T-cell (primary cell): ENCODE measurements at regions not wholly inside any gene's neighbourhood (a gene's known extent, or its start where the extent isn't known, plus 50 kb on each side); places are given as distances from the start of the nearest gene placed in this dataset.

ENCODE experiments used
- ATAC-seq, 4 experiments: fragments of 200-7000 bp in 3 of 4; fragments of 150-1000 bp in 1 of 4; cut with Tn5 transposase; replicated peaks in 1 of 4; 1 replicate in 3 of 4; 2 replicates in 1 of 4; pipeline ENCODE4 v1.10.0; 2021; ENCODE audit warnings: moderate library complexity in 3 of 4, mild to moderate bottlenecking in 2 of 4, moderate number of reproducible peaks in 1 of 4
- CTCF ChIA-PET, 2 donors: fragments of 300-600 bp; sonication (Branson Sonifier 250); formaldehyde crosslinking; loops; one replicate each; lab custom pipeline; 2022; ENCODE audit warnings: antibody characterized with exemption in 2 of 2; lab: Charles Lee
- POLR2A ChIA-PET, 2 donors: fragments of 300-600 bp; sonication (Branson Sonifier 250); formaldehyde crosslinking; loops; one replicate each; lab custom pipeline; 2022; ENCODE audit warnings: antibody characterized with exemption in 2 of 2; lab: Charles Lee
- DNase-seq, 35 experiments: peaks; one replicate each; pipeline versions ENCODE4 v3.0.0 to v3.0.0-alpha.2; 2013 to 2023
- H3K27ac ChIP-seq: one replicate; pipeline ENCODE4 v1.5.1; 2013; ENCODE audit warnings: low read length
- H3K27me3 ChIP-seq, 2 experiments: replicated peaks in 1 of 2; 1 replicate in 1 of 2; 2 replicates in 1 of 2; pipeline versions ENCODE4 v1.6.1 to v1.7.0; 2013; ENCODE audit warnings: low read length in 1 of 2, mixed read lengths in 1 of 2; ENCODE audit not compliant: control insufficient read depth in 2 of 2, insufficient read depth in 2 of 2; ENCODE audit errors: extremely low read depth in 1 of 2
- H3K36me3 ChIP-seq, 2 donors: 1 replicate in 1 of 2; 2 replicates in 1 of 2; pipeline versions ENCODE4 v1.6.1 to v1.7.0; 2013; ENCODE audit warnings: low read length in 1 of 2; ENCODE audit not compliant: control insufficient read depth in 2 of 2, insufficient read depth in 1 of 2; ENCODE audit errors: extremely low read depth in 1 of 2
- H3K4me1 ChIP-seq, 2 experiments: 1 replicate in 1 of 2; 2 replicates in 1 of 2; pipeline versions ENCODE4 v1.6.1 to v1.7.0; 2013; ENCODE audit warnings: low read length in 2 of 2, mixed read lengths in 1 of 2; ENCODE audit not compliant: insufficient read depth in 2 of 2, control insufficient read depth in 1 of 2; ENCODE audit errors: extremely low read depth in 1 of 2
- H3K4me3 ChIP-seq, 2 donors: 1 replicate in 1 of 2; 2 replicates in 1 of 2; pipeline versions ENCODE4 v1.5.1 to v1.7.0; 2013; ENCODE audit warnings: mild to moderate bottlenecking in 2 of 2, low read length in 1 of 2, moderate library complexity in 1 of 2; ENCODE audit not compliant: control insufficient read depth in 1 of 2; ENCODE audit errors: extremely low read depth in 1 of 2
- H3K9me3 ChIP-seq: 2 replicates; pipeline ENCODE4 v1.7.0; 2013
- H3K27ac Mint-ChIP-seq, 2 donors: one replicate each; pipeline ENCODE4 v1.8.0; 2020 to 2021; ENCODE audit warnings: mild to moderate bottlenecking in 2 of 2, mixed read lengths in 2 of 2
- H3K27me3 Mint-ChIP-seq, 2 donors: one replicate each; pipeline ENCODE4 v1.8.0; 2021 to 2022; ENCODE audit warnings: mixed read lengths in 2 of 2
- H3K36me3 Mint-ChIP-seq: one replicate; pipeline ENCODE4 v1.8.0; 2021; ENCODE audit warnings: mixed read lengths
- H3K4me1 Mint-ChIP-seq, 3 donors: one replicate each; pipeline ENCODE4 v1.8.0; 2020 to 2022; ENCODE audit warnings: mixed read lengths in 3 of 3, mild to moderate bottlenecking in 1 of 3
- H3K4me3 Mint-ChIP-seq, 3 donors: one replicate each; pipeline ENCODE4 v1.8.0; 2020 to 2022; ENCODE audit warnings: mild to moderate bottlenecking in 3 of 3, mixed read lengths in 3 of 3, moderate library complexity in 3 of 3
- H3K9me3 Mint-ChIP-seq, 3 donors: one replicate each; pipeline ENCODE4 v1.8.0; 2020 to 2022; ENCODE audit warnings: mixed read lengths in 3 of 3
- WGBS: methylation state at CpG from one replicate; pipeline ENCODE4 v1.1.5; 2013; ENCODE audit warnings: missing lambda C conversion rate; ENCODE audit not compliant: insufficient coverage; 5-methylcytosine and 5-hydroxymethylcytosine counted together

DNA sequence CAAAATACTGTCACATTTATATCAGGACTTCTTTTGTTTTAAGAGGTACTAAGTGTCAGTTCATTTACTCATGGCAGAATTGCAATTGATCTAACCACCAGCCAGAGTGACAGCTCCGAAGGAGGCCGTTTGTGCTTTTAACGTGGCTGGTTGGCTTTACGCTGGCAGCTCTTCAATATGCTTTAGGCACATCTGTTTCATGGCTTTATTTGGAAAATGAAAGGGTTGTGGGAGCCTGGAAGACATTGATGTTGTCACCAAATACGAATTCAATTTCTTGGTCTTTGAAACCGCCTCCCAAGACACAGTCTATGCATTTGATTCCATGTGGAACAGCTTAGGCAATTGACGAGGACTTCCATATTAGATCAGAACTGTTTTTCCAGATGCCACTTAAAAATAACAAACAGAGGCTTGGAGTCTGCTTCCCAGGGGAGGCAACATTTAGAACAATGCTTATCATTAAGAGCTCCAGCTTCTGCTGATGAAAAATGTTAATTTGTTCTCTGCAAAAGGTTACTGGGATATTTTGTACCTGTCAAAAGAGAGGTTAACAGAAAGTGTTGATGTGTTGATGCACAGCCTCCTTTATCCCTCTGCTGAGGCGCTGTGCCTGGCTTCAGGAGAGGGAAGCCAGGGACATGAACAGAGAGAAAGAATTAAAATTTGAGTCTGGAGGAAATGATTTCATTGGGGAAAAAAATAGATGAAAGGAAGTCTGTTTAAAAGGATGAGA is 64.0 kb upstream of the TNFRSF19 start:
- ATAC-seq = no peak
- ChIA-PET CTCF (no interaction called here), POLR2A (no interaction called here)

GRCh38 chr13:23506807-23507291 is 63.4 kb upstream of the TNFRSF19 start:
- Mint-ChIP-seq H3K36me3 (no peaks in the 10 kb centered on the region), H3K27me3 (peaks cover 10 to 11% of the 10 kb centered on the region in 2 donors), H3K9me3 (no peaks in the 10 kb centered on the region), H3K4me3 (no peak overlapping the region), H3K4me1 (no peaks in the 10 kb centered on the region), H3K27ac (no peak overlapping the region)
- no peak overlapping the region for H3K4me3 ChIP-seq
- H3K36me3 ChIP-seq = no peaks in the 10 kb centered on the region
- no peaks in the 10 kb centered on the region for H3K4me1 ChIP-seq
- no peak overlapping the region for H3K27ac ChIP-seq
- ChIA-PET POLR2A (no interaction called here), CTCF (no interaction called here)
- DNase-seq (no peak), ATAC-seq (no peak)
- peaks cover 2 to 19% of the 10 kb centered on the region in 2 experiments for H3K27me3 ChIP-seq
- WGBS = 80% methylated on average over 9 of the region's 11 CpGs
- H3K9me3 ChIP-seq = no peaks in the 10 kb centered on the region

More for the DNA sequence above, 64.0 kb upstream of the TNFRSF19 start:
- Mint-ChIP-seq H3K9me3 (no peaks in the 10 kb centered on the region), H3K4me3 (no peak overlapping the region), H3K27me3 (peaks cover 9 to 11% of the 10 kb centered on the region in 2 donors), H3K27ac (no peak overlapping the region), H3K36me3 (no peaks in the 10 kb centered on the region), H3K4me1 (no peaks in the 10 kb centered on the region)
- Histone ChIP-seq H3K27ac (no peak overlapping the region), H3K9me3 (no peaks in the 10 kb centered on the region), H3K4me3 (no peak overlapping the region), H3K27me3 (peaks cover 5 to 19% of the 10 kb centered on the region in 2 experiments), H3K4me1 (no peaks in the 10 kb centered on the region), H3K36me3 (no peaks in the 10 kb centered on the region)
- no peak for DNase-seq
- 70% methylated on average over 8 of the region's 8 CpGs for WGBS

DNA sequence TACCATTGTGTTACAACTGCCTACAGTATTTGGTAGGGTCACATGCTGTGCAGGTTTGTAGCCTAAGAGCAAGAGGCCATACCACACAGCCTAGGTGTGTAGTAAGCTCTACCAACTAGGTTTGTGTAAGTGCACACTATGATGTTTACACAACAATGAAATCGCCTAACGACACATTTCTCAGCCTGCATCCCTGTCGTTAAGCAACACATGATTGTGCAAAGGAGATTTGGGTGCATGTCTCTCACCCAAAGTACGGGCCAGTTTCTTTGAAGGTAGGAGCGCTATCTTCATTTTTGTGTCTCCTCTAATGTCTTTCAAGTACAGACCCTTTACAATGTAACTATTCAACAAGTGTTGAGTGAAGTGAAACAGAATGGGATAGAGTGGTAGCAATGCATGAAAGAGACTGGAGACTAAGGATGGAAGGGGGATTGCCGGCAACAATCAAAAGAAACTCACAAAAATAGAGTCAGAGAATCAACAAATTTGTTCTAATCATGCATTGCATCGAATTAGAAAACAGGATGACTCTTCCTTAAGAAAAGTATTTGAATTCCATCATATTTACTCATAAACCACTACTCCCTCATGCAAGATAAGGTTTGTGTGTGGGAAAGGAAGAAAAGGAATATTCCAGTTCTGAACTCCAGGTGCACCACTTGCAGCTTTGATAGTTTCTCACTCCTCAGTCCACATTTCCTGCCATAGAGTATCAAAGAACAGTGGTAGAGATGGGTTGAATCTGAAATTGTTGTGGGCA is 60.2 kb upstream of the TNFRSF19 start:
- ChIA-PET POLR2A (no interaction called here), CTCF (no interaction called here)
- Histone ChIP-seq H3K4me3 (no peak overlapping the region), H3K27me3 (peaks cover 2 to 10% of the 10 kb centered on the region in 2 experiments), H3K27ac (no peak overlapping the region), H3K9me3 (no peaks in the 10 kb centered on the region), H3K36me3 (no peaks in the 10 kb centered on the region), H3K4me1 (no peaks in the 10 kb centered on the region)
- Mint-ChIP-seq H3K36me3 (no peaks in the 10 kb centered on the region), H3K4me1 (no peaks in the 10 kb centered on the region), H3K4me3 (no peak overlapping the region), H3K27me3 (peaks cover 25 to 29% of the 10 kb centered on the region in 2 donors), H3K9me3 (no peaks in the 10 kb centered on the region), H3K27ac (no peak overlapping the region)
- 67% methylated on average over 4 of the region's 7 CpGs for WGBS
- DNase-seq (no peak), ATAC-seq (no peak)

- Histone ChIP-seq H3K9me3 (no peaks in the 10 kb centered on the region), H3K27me3 (peaks cover 0 to 9% of the 10 kb centered on the region in 2 experiments), H3K4me1 (no peaks in the 10 kb centered on the region), H3K36me3 (no peaks in the 10 kb centered on the region), H3K27ac (no peak overlapping the region), H3K4me3 (no peak overlapping the region)
- Mint-ChIP-seq H3K4me3 (no peak overlapping the region), H3K27me3 (peaks cover 27 to 31% of the 10 kb centered on the region in 2 donors), H3K4me1 (no peaks in the 10 kb centered on the region), H3K9me3 (no peaks in the 10 kb centered on the region), H3K27ac (no peak overlapping the region), H3K36me3 (no peaks in the 10 kb centered on the region)
- DNase-seq (no peak), ATAC-seq (no peak)
- no CpG with 5 or more reads among the region's 1 CpG for WGBS
- ChIA-PET CTCF (no interaction called here), POLR2A (no interaction called here)
Observed at GRCh38 chr13:23510544-23510916, 59.7 kb upstream of the TNFRSF19 start.

DNA sequence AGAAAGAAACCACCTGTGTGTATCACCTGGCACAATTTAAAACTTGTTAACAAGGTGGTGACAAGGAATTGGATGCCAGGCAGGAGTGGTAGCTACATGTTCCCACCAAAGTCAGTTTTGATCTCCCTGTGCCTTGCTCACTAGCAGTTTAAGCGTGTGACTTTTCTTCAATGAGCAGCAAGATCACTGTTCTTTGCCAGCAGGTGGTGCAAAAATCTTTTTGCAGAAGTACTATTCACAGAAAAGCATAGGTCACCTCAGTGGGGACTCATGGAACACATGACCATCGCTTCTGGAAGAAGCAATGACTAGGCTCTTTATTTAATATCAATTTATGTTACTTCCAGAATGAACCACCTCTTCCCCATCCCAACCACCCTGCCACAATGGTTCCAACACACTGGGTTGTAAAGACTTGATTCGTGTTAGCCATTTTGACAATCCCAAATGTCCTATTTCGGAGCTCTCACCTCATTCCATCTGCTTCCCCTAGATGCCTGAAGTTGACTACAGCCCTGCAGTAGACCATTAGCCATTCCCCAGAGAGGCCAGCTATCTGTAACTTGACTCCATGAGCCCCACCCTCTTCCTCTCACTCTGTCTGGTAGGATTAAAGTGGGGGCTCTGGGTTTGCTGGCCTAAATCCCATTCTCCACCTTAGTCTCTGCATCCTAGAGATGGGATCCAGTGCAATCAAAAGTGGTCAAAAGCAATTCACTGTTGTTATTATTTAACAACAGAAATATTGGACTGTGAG is 59.1 kb upstream of the TNFRSF19 start:
- Histone ChIP-seq H3K4me3 (no peak overlapping the region), H3K27ac (no peak overlapping the region), H3K36me3 (no peaks in the 10 kb centered on the region), H3K27me3 (peaks cover 0 to 10% of the 10 kb centered on the region in 2 experiments), H3K9me3 (no peaks in the 10 kb centered on the region), H3K4me1 (no peaks in the 10 kb centered on the region)
- CTCF ChIA-PET = no interaction called here
- DNase-seq = peak in 1 of 35 experiments; percentile 14
- Mint-ChIP-seq H3K36me3 (no peaks in the 10 kb centered on the region), H3K27ac (no peak overlapping the region), H3K27me3 (peaks cover 27 to 31% of the 10 kb centered on the region in 2 donors), H3K4me3 (no peak overlapping the region), H3K9me3 (no peaks in the 10 kb centered on the region), H3K4me1 (no peaks in the 10 kb centered on the region)
- WGBS = 50% methylated on average over 1 of the region's 4 CpGs
- no peak for ATAC-seq
- POLR2A ChIA-PET = no interaction called here

DNA sequence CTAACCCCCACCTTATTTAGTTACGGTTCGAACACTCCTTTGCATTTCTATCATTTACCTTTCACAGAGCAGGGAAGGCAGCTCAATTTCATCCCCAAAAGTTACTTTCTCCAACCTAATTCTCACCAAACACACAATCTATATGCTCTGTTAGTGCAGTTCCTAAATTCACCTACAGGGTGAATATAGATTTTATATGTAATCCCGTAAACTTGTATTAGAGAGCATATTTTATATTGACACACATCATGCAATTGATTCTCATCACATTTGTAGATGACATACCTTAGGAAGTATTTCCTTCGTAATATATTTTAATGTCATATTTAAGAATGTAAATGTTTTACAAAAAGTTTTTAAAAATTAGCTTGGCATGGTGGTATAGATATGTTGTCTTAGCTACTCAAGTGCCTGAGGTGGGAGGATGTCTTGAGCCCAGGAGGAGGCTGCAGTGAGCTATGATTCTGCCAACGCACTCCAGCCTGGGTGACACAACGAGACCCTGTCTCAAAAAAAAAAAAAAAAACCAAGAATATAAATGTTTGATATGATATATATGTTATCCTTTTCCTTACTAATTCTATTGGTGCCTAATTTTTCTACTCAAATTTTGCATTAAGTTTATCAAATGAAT is 57.3 kb upstream of the TNFRSF19 start:
- no peak overlapping the region for H3K4me3 ChIP-seq
- ATAC-seq (no peak), DNase-seq (no peak)
- H3K9me3 Mint-ChIP-seq = no peaks in the 10 kb centered on the region
- ChIA-PET POLR2A (no interaction called here), CTCF (interaction anchor here in 1 of 2 donors (0.6 to 0.7 kb wide), 3 partner anchors 360 to 1221 kb away, joined by 3 read pairs; no protein-coding TSS in a partner anchor)
- no peak overlapping the region for H3K27ac Mint-ChIP-seq
- no peak overlapping the region for H3K27ac ChIP-seq
- no peaks in the 10 kb centered on the region for H3K36me3 ChIP-seq
- no peaks in the 10 kb centered on the region for H3K4me1 Mint-ChIP-seq
- no peak overlapping the region for H3K4me3 Mint-ChIP-seq
- H3K27me3 ChIP-seq = peaks cover 0 to 6% of the 10 kb centered on the region in 2 experiments
- H3K9me3 ChIP-seq = no peaks in the 10 kb centered on the region
- 100% methylated on average over 2 of the region's 6 CpGs for WGBS
- H3K36me3 Mint-ChIP-seq = no peaks in the 10 kb centered on the region
- no peaks in the 10 kb centered on the region for H3K4me1 ChIP-seq
- H3K27me3 Mint-ChIP-seq = peaks cover 29 to 36% of the 10 kb centered on the region in 2 donors
